Fibroblast of lung (primary cell): ENCODE measurements at regions not wholly inside any gene's neighbourhood (a gene's known extent, or its start where the extent isn't known, plus 50 kb on each side); places are given as distances from the start of the nearest gene placed in this dataset.

Experiments
- DNase-seq, 2 donors: peaks; one replicate each; pipeline versions ENCODE4 v3.0.0 to v3.0.0-alpha.2; 2010; ENCODE audit warnings: low read depth in 2 of 2
- H2AFZ ChIP-seq: 2 replicates; pipeline ENCODE4 v1.5.1; 2012; ENCODE audit warnings: low read length, control low read depth, inconsistent platforms
- H3K27ac ChIP-seq: 2 replicates; pipeline ENCODE4 v1.5.1; 2011; ENCODE audit warnings: low read length, control low read depth; ENCODE audit not compliant: insufficient read depth
- H3K27me3 ChIP-seq: 2 replicates; pipeline ENCODE4 v1.5.1; 2011; ENCODE audit warnings: mild to moderate bottlenecking, low read length; ENCODE audit not compliant: control insufficient read depth, insufficient read depth
- H3K36me3 ChIP-seq: 2 replicates; pipeline ENCODE4 v1.5.1; 2011; ENCODE audit warnings: low read length; ENCODE audit not compliant: control insufficient read depth, insufficient read depth
- H3K4me1 ChIP-seq: 2 replicates; pipeline ENCODE4 v1.5.1; 2011; ENCODE audit warnings: low read length; ENCODE audit not compliant: control insufficient read depth, insufficient read depth; ENCODE audit errors: extremely low read depth
- H3K4me2 ChIP-seq: 2 replicates; pipeline ENCODE4 v1.5.1; 2011; ENCODE audit warnings: low read length, control low read depth; ENCODE audit not compliant: insufficient read depth; ENCODE audit errors: extremely low read depth
- H3K4me3 ChIP-seq, 4 experiments: fragments of 200-600 bp in 1 of 4; sonication (generic) in 1 of 4; replicated peaks in 1 of 4; 2 replicates each; pipeline ENCODE4 v1.5.1; 2011 to 2016; ENCODE audit warnings: low read length in 4 of 4, low read depth in 3 of 4, mild to moderate bottlenecking in 3 of 4, control low read depth in 2 of 4, inconsistent platforms in 1 of 4, mixed read lengths in 1 of 4; ENCODE audit not compliant: insufficient read depth in 1 of 4; ENCODE audit errors: control extremely low read depth in 1 of 4
- H3K79me2 ChIP-seq: 2 replicates; pipeline ENCODE4 v1.5.1; 2012; ENCODE audit warnings: mild to moderate bottlenecking, low read length, inconsistent platforms; ENCODE audit not compliant: control insufficient read depth, insufficient read depth
- H3K9ac ChIP-seq: 2 replicates; pipeline ENCODE4 v1.5.1; 2011; ENCODE audit warnings: mild to moderate bottlenecking, low read length, control low read depth; ENCODE audit not compliant: insufficient read depth
- H3K9me3 ChIP-seq: 2 replicates; pipeline ENCODE4 v1.5.1; 2012; ENCODE audit warnings: low read depth, low read length; ENCODE audit not compliant: control insufficient read depth, insufficient read depth
- H4K20me1 ChIP-seq: 2 replicates; pipeline ENCODE4 v1.5.1; 2011; ENCODE audit warnings: low read length; ENCODE audit not compliant: control insufficient read depth, insufficient read depth; ENCODE audit errors: extremely low read depth
- CTCF ChIP-seq, 2 donors: IDR thresholded peaks in 1 of 2; conservative IDR thresholded peaks in 1 of 2; 1 replicate in 1 of 2; 2 replicates in 1 of 2; pipeline ENCODE4 v1.5.1; 2011 to 2012; ENCODE audit warnings: low read length in 2 of 2, control low read depth in 1 of 2, inconsistent platforms in 1 of 2, low read depth in 1 of 2, mild to moderate bottlenecking in 1 of 2
- EZH2 ChIP-seq: IDR thresholded peaks from 2 replicates; pipeline ENCODE4 v1.5.1; 2012; ENCODE audit warnings: low read length, control low read depth, mild to moderate bottlenecking; ENCODE audit errors: missing control alignments

GRCh38 chr10:113980408-113981087, 63.1 kb upstream of the ADRB1 start:
- no peaks in the 10 kb centered on the region for H4K20me1 ChIP-seq
- no peaks in the 10 kb centered on the region for H3K4me1 ChIP-seq
- H2AFZ ChIP-seq, result no peak overlapping the region
- no peaks in the 10 kb centered on the region for H3K27me3 ChIP-seq
- H3K4me2 ChIP-seq, result no peak overlapping the region
- no peak overlapping the region for H3K9ac ChIP-seq
- no peak overlapping the region for H3K4me3 ChIP-seq
- no peak for DNase-seq
- H3K9me3 ChIP-seq, result no peaks in the 10 kb centered on the region
- no peaks in the 10 kb centered on the region for H3K79me2 ChIP-seq
- no peaks in the 10 kb centered on the region for H3K36me3 ChIP-seq
- no peak overlapping the region for H3K27ac ChIP-seq
- TF ChIP-seq CTCF (conservative IDR thresholded peaks at IDR 0.05 in 1 of 2, IDR thresholded peaks at IDR 0.05 in 1 of 2; ENCODE audit: low read depth in 1 of 2, low read length in 2 of 2) (peak in 1 of 2 donors; percentile 26), EZH2 (no peak)

- Histone ChIP-seq H3K36me3 (no peaks in the 10 kb centered on the region), H3K79me2 (no peaks in the 10 kb centered on the region), H3K9ac (no peak overlapping the region), H3K27me3 (no peaks in the 10 kb centered on the region), H2AFZ (no peak overlapping the region), H3K27ac (no peak overlapping the region), H4K20me1 (no peaks in the 10 kb centered on the region), H3K4me1 (no peaks in the 10 kb centered on the region), H3K9me3 (no peaks in the 10 kb centered on the region), H3K4me2 (no peak overlapping the region), H3K4me3 (no peak overlapping the region)
- TF ChIP-seq EZH2, result no peak
- TF ChIP-seq CTCF (conservative IDR thresholded peaks at IDR 0.05 in 1 of 2, IDR thresholded peaks at IDR 0.05 in 1 of 2; ENCODE audit: low read depth in 1 of 2, low read length in 2 of 2), result no peak
- no peak for DNase-seq
These were observed 61.4 kb upstream of the ADRB1 start for GRCh38 chr10:113982296-113982695.

- H3K36me3 ChIP-seq, result no peaks in the 10 kb centered on the region
- H3K4me1 ChIP-seq, result no peaks in the 10 kb centered on the region
- TF ChIP-seq CTCF (conservative IDR thresholded peaks at IDR 0.05 in 1 of 2, IDR thresholded peaks at IDR 0.05 in 1 of 2; ENCODE audit: low read depth in 1 of 2, low read length in 2 of 2) (no peak), EZH2 (no peak)
- H3K27ac ChIP-seq, result no peak overlapping the region
- no peaks in the 10 kb centered on the region for H3K27me3 ChIP-seq
- no peaks in the 10 kb centered on the region for H3K9me3 ChIP-seq
- H3K4me2 ChIP-seq, result no peak overlapping the region
- no peak overlapping the region for H3K4me3 ChIP-seq
- no peak overlapping the region for H3K9ac ChIP-seq
- DNase-seq, result no peak
- H3K79me2 ChIP-seq, result no peaks in the 10 kb centered on the region
- no peaks in the 10 kb centered on the region for H4K20me1 ChIP-seq
- H2AFZ ChIP-seq, result no peak overlapping the region
These were observed 60.9 kb upstream of the ADRB1 start for GRCh38 chr10:113982769-113983168.
